ENCODE measurements at regions not wholly inside any gene's neighbourhood (a gene's known extent, or its start where the extent isn't known, plus 50 kb on each side); places are given as distances from the start of the nearest gene placed in this dataset.

DNA sequence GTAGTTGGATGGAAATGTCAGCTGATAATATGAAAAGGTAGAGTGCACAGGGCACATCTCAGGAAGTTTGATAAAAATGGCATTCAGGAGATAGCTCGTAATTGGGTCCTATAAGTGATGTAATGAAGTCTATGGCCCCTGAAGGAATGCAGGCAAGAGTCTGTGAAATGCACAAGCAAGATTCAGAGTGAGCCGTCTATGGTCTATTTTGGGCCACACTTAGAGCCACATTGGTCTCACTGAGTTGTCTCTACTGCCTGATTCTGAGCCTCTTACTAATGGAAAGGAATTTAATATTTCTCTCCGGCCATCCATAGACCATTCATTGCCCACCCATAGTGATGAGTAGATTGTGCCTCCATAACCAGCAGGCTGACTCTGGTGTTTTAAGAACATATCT lies 111.3 kb upstream of the KCNN2 start:
- no peak for DNase-seq
- no peaks in the 10 kb centered on the region for H3K4me1 ChIP-seq (ENCODE audit: insufficient read depth)
- TF ChIP-seq EP300 (IDR thresholded peaks at IDR 0.05) = no peak
- no peak for TF ChIP-seq CTCF (IDR thresholded peaks at IDR 0.05)
- no peak for TF ChIP-seq POLR2A (IDR thresholded peaks at IDR 0.05)
- intact Hi-C loops (cut with DNase I) = no loop called here
- no peak overlapping the region for H3K27ac ChIP-seq
- H3K9me3 ChIP-seq = no peaks in the 10 kb centered on the region
- H3K4me3 ChIP-seq = no peak overlapping the region
- no peaks in the 10 kb centered on the region for H3K27me3 ChIP-seq
- WGBS, 3 donors = 82 to 93% (median 92%) methylated on average over 3 of the region's 3 CpGs
- H3K36me3 ChIP-seq = no peaks in the 10 kb centered on the region

DNA sequence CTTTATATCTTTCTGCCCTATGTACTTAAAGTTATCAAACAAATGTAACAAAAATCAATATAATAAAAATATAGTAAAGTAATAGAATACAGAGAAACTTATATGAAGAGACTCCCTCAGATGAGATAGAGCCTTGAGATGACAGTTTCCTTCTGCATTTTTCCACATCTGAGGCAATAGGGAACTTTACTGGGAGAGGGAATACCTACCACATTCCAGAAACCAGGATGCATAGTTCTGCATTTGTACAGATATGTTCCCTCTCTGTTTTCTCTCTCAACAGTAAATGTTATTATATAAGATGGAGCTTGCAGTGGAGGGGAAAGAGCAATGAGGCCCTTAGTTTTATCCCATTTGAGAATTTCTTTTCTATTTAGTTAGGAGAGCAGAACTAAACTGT lies 109.6 kb upstream of the KCNN2 start:
- no peak for DNase-seq
- H3K27ac ChIP-seq = no peak overlapping the region
- no peaks in the 10 kb centered on the region for H3K4me1 ChIP-seq (ENCODE audit: insufficient read depth)
- TF ChIP-seq POLR2A (IDR thresholded peaks at IDR 0.05) = no peak
- TF ChIP-seq CTCF (IDR thresholded peaks at IDR 0.05) = no peak
- TF ChIP-seq EP300 (IDR thresholded peaks at IDR 0.05) = no peak
- no peak overlapping the region for H3K4me3 ChIP-seq
- intact Hi-C loops (cut with DNase I) = no loop called here
- no peaks in the 10 kb centered on the region for H3K27me3 ChIP-seq
- H3K9me3 ChIP-seq = no peaks in the 10 kb centered on the region
- no peaks in the 10 kb centered on the region for H3K36me3 ChIP-seq

DNA sequence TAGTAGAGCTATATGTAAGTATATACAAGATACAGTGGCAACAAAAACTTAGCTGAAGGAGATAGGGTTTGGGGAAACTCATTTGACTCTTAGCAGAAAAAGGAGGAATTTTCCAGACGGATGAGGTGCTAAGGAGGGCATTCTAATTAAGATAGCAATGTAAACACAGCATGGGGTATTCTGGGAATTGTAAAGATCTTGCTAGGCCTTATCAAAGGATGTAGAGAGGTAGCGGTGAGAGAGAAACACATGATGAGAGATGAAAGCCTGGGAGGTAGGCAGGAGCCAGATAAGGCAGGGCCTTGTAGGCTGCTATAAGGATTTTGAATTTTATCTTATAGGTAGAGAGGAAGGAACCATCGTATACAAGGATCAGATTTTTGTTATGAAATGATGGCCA lies 106.6 kb upstream of the KCNN2 start:
- Histone ChIP-seq H3K9me3 (no peaks in the 10 kb centered on the region), H3K4me1 (ENCODE audit: insufficient read depth) (no peaks in the 10 kb centered on the region), H3K36me3 (no peaks in the 10 kb centered on the region), H3K4me3 (no peak overlapping the region), H3K27ac (no peak overlapping the region), H3K27me3 (no peaks in the 10 kb centered on the region)
- DNase-seq = no peak
- 33 to 43% (median 35%) methylated on average over 3 of the region's 3 CpGs for WGBS, 3 donors
- intact Hi-C loops (cut with DNase I) = no loop called here
- TF ChIP-seq CTCF (IDR thresholded peaks at IDR 0.05) = no peak
- TF ChIP-seq POLR2A (IDR thresholded peaks at IDR 0.05) = no peak
- TF ChIP-seq EP300 (IDR thresholded peaks at IDR 0.05) = no peak

DNA sequence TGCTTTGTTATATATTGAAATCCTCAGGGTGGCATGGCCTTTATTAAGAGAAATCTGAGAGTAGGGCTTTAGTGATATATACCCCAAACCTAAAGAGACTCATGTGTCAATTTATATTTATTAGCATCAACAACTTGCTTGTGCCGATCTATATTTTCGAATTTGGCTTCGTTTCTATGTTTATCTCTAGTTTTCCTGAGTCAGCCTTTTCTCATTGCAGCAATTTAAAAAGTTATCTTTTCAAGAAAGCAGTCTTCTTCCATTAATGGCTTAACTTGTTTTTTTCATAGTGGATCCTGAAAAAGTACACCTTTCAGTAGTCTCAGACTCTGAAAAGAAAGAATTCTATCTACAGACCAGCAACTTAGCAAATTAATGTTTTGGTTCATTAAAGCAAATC lies 99.9 kb upstream of the KCNN2 start:
- TF ChIP-seq EP300 (IDR thresholded peaks at IDR 0.05) (no peak), POLR2A (IDR thresholded peaks at IDR 0.05) (no peak), CTCF (IDR thresholded peaks at IDR 0.05) (no peak)
- Histone ChIP-seq H3K36me3 (no peaks in the 10 kb centered on the region), H3K4me1 (ENCODE audit: insufficient read depth) (no peaks in the 10 kb centered on the region), H3K4me3 (no peak overlapping the region), H3K27me3 (no peaks in the 10 kb centered on the region), H3K9me3 (no peaks in the 10 kb centered on the region), H3K27ac (no peak overlapping the region)
- WGBS, 3 donors = 15 to 43% (median 20%) methylated on average over 3 of the region's 3 CpGs
- intact Hi-C loops (cut with DNase I) = no loop called here
- no peak for DNase-seq

Measured in ovary (tissue), 7 donors.